Body of pancreas (tissue), 4 donors: ENCODE measurements at regions not wholly inside any gene's neighbourhood (a gene's known extent, or its start where the extent isn't known, plus 50 kb on each side); places are given as distances from the start of the nearest gene placed in this dataset.

Source experiments
- POLR2A ChIP-seq, 3 donors: fragments of 450-650 bp; IDR thresholded peaks; one replicate each; pipeline ENCODE4 v1.6.1; 2016; ENCODE audit warnings: antibody characterized with exemption in 3 of 3, mild to moderate bottlenecking in 2 of 3
- TF ChIP-seq, protein P1 (sequence below), 7 experiments: fragments of 450-650 bp in 4 of 7; fragments of 200-600 bp in 3 of 7; sonication (generic) in 3 of 7; IDR thresholded peaks; one replicate each; pipeline ENCODE4 v1.5.1; 2016 to 2019; ENCODE audit warnings: antibody characterized with exemption in 7 of 7

- TF ChIP-seq, protein P1, sequence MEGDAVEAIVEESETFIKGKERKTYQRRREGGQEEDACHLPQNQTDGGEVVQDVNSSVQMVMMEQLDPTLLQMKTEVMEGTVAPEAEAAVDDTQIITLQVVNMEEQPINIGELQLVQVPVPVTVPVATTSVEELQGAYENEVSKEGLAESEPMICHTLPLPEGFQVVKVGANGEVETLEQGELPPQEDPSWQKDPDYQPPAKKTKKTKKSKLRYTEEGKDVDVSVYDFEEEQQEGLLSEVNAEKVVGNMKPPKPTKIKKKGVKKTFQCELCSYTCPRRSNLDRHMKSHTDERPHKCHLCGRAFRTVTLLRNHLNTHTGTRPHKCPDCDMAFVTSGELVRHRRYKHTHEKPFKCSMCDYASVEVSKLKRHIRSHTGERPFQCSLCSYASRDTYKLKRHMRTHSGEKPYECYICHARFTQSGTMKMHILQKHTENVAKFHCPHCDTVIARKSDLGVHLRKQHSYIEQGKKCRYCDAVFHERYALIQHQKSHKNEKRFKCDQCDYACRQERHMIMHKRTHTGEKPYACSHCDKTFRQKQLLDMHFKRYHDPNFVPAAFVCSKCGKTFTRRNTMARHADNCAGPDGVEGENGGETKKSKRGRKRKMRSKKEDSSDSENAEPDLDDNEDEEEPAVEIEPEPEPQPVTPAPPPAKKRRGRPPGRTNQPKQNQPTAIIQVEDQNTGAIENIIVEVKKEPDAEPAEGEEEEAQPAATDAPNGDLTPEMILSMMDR (IDR thresholded peaks at IDR 0.05), result no peak
- TF ChIP-seq POLR2A (IDR thresholded peaks at IDR 0.05), result no peak
These were observed 224.6 kb upstream of the LRRTM4 start for GRCh38 chr2:77746780-77747179.
